ENCODE measurements at regions not wholly inside any gene's neighbourhood (a gene's known extent, or its start where the extent isn't known, plus 50 kb on each side); places are given as distances from the start of the nearest gene placed in this dataset.

GRCh38 chr13:78420814-78421213, 182.5 kb downstream of the POU4F1 start:
- DNase-seq = no peak

GRCh38 chr13:78413887-78414553, 189.3 kb downstream of the POU4F1 start:
- no peak for DNase-seq

GRCh38 chr13:78410847-78411246, 192.5 kb downstream of the POU4F1 start:
- no peak for DNase-seq

GRCh38 chr13:78410164-78410563, 193.2 kb downstream of the POU4F1 start:
- DNase-seq = no peak

- peak; percentile 2 for DNase-seq
Measured at GRCh38 chr13:78409172-78409571, 194.2 kb downstream of the POU4F1 start.

- no peak for DNase-seq
Measured at GRCh38 chr13:78404846-78405360, 198.4 kb downstream of the POU4F1 start.

- no peak for DNase-seq
Measured at GRCh38 chr13:78402708-78403400, 200.5 kb downstream of the POU4F1 start.

GRCh38 chr13:78401873-78402707, 201.3 kb downstream of the POU4F1 start:
- DNase-seq = peak; percentile 73

- no peak for DNase-seq
Measured at GRCh38 chr13:78398743-78399410, 204.5 kb downstream of the POU4F1 start.

GRCh38 chr13:78393286-78394142, 209.8 kb downstream of the POU4F1 start:
- DNase-seq = no peak

GRCh38 chr13:78383899-78384298, 219.5 kb downstream of the POU4F1 start:
- DNase-seq = no peak

- peak; percentile 7 for DNase-seq
Measured at GRCh38 chr13:78383071-78383484, 220.3 kb downstream of the POU4F1 start.

GRCh38 chr13:78382491-78382890, 220.9 kb downstream of the POU4F1 start:
- no peak for DNase-seq

- no peak for DNase-seq
Measured at GRCh38 chr13:78376822-78377221, 226.5 kb downstream of the POU4F1 start.

GRCh38 chr13:78376033-78376432, 227.3 kb downstream of the POU4F1 start:
- DNase-seq = no peak

GRCh38 chr13:78372581-78372980, 230.8 kb downstream of the POU4F1 start:
- DNase-seq = no peak

- no peak for DNase-seq
Measured at GRCh38 chr13:78370231-78370630, 233.1 kb downstream of the POU4F1 start.

GRCh38 chr13:78364711-78365110, 238.6 kb downstream of the POU4F1 start:
- no peak for DNase-seq

- DNase-seq = no peak
Measured at GRCh38 chr13:78341032-78341431, 262.3 kb downstream of the POU4F1 start.

GRCh38 chr13:78339927-78340326, 263.4 kb downstream of the POU4F1 start:
- no peak for DNase-seq

- no peak for DNase-seq
Measured at GRCh38 chr13:78334059-78334458, 269.3 kb downstream of the POU4F1 start.

- DNase-seq = no peak
Measured at GRCh38 chr13:78326633-78327032, 276.7 kb downstream of the POU4F1 start.

All from NCI-H69 (cell line).